ENCODE measurements at regions not wholly inside any gene's neighbourhood (a gene's known extent, or its start where the extent isn't known, plus 50 kb on each side); places are given as distances from the start of the nearest gene placed in this dataset.

GRCh38 chr1:77614037-77614436 lies 68.4 kb downstream of the ZZZ3 start:
- TF ChIP-seq POLR2A (IDR thresholded peaks at IDR 0.05) (no peak), CTCF (IDR thresholded peaks at IDR 0.05) (no peak)

Data from esophagus squamous epithelium (tissue), 4 donors.